Astrocyte (in vitro differentiated cells and primary cell): ENCODE measurements at regions not wholly inside any gene's neighbourhood (a gene's known extent, or its start where the extent isn't known, plus 50 kb on each side); places are given as distances from the start of the nearest gene placed in this dataset.

Experiments used
- DNase-seq: peaks from one replicate; pipeline ENCODE4 v3.0.0-alpha.2; 2010; ENCODE audit warnings: low read depth
- FAIRE-seq: peaks from 2 replicates; lab custom pipeline; 2011; peaks lifted over from hg19 to GRCh38; lab: Jason Lieb, UNC
- H2AFZ ChIP-seq: 2 replicates; pipeline ENCODE4 v1.6.0; 2012; ENCODE audit warnings: low read depth, low read length, inconsistent platforms
- H3K27ac ChIP-seq: 2 replicates; pipeline ENCODE4 v1.5.1; 2011; ENCODE audit warnings: low read depth, low read length, inconsistent platforms
- H3K27me3 ChIP-seq: 2 replicates; pipeline ENCODE4 v1.6.0; 2011; ENCODE audit warnings: low read length, inconsistent platforms; ENCODE audit not compliant: insufficient read depth
- H3K36me3 ChIP-seq: 2 replicates; pipeline ENCODE4 v1.5.1; 2011; ENCODE audit warnings: low read length, inconsistent platforms; ENCODE audit not compliant: insufficient read depth
- H3K4me1 ChIP-seq: 2 replicates; pipeline ENCODE4 v1.5.1; 2011; ENCODE audit warnings: low read length, inconsistent platforms; ENCODE audit not compliant: insufficient read depth
- H3K4me2 ChIP-seq: 2 replicates; pipeline ENCODE4 v1.6.0; 2012; ENCODE audit warnings: low read length, inconsistent platforms
- H3K4me3 ChIP-seq: 2 replicates; pipeline ENCODE4 v1.5.1; 2011; ENCODE audit warnings: low read depth, mild to moderate bottlenecking, low read length, inconsistent platforms; ENCODE audit not compliant: insufficient read depth
- H3K79me2 ChIP-seq: 2 replicates; pipeline ENCODE4 v1.6.0; 2012; ENCODE audit warnings: mild to moderate bottlenecking, low read length, inconsistent platforms; ENCODE audit not compliant: insufficient read depth
- H3K9ac ChIP-seq: 2 replicates; pipeline ENCODE4 v1.6.0; 2012; ENCODE audit warnings: mild to moderate bottlenecking, low read length, inconsistent platforms
- H3K9me3 ChIP-seq: 2 replicates; pipeline ENCODE4 v1.5.1; 2012; ENCODE audit warnings: low read depth, mild to moderate bottlenecking, low read length, inconsistent platforms; ENCODE audit not compliant: insufficient read depth
- H4K20me1 ChIP-seq: 2 replicates; pipeline ENCODE4 v1.6.0; 2012; ENCODE audit warnings: low read length, inconsistent platforms; ENCODE audit not compliant: insufficient read depth
- H3K27ac Mint-ChIP-seq: one replicate; pipeline ENCODE4 v1.8.0; 2021; ENCODE audit warnings: mild to moderate bottlenecking, mixed read lengths; ENCODE audit not compliant: unreplicated experiment
- H3K27me3 Mint-ChIP-seq: one replicate; pipeline ENCODE4 v1.8.0; 2021; ENCODE audit warnings: low read depth, mixed read lengths; ENCODE audit not compliant: unreplicated experiment
- H3K36me3 Mint-ChIP-seq: one replicate; pipeline ENCODE4 v1.8.0; 2021; ENCODE audit warnings: low read depth, mixed read lengths; ENCODE audit not compliant: unreplicated experiment
- H3K4me1 Mint-ChIP-seq: one replicate; pipeline ENCODE4 v1.8.0; 2021; ENCODE audit warnings: low read depth, mixed read lengths; ENCODE audit not compliant: unreplicated experiment
- H3K4me3 Mint-ChIP-seq: one replicate; pipeline ENCODE4 v1.8.0; 2021; ENCODE audit warnings: mild to moderate bottlenecking, moderate library complexity, mixed read lengths; ENCODE audit not compliant: unreplicated experiment
- H3K9me3 Mint-ChIP-seq: one replicate; pipeline ENCODE4 v1.8.0; 2021; ENCODE audit warnings: mild to moderate bottlenecking, mixed read lengths; ENCODE audit not compliant: unreplicated experiment
- EZH2 ChIP-seq: IDR thresholded peaks from 2 replicates; pipeline ENCODE4 v1.6.1; 2012; ENCODE audit warnings: mild to moderate bottlenecking, low read length, inconsistent platforms; ENCODE audit not compliant: insufficient read depth
- TF ChIP-seq, protein P1 (sequence below): IDR thresholded peaks from 2 replicates; pipeline ENCODE4 v1.5.1; 2011; ENCODE audit warnings: low read depth, mild to moderate bottlenecking, inconsistent platforms, low read length, moderate library complexity; ENCODE audit not compliant: insufficient read depth

GRCh38 chr5:117165068-117165467, 590.4 kb upstream of the SEMA6A start:
- Mint-ChIP-seq H3K27me3 (no peaks in the 10 kb centered on the region), H3K36me3 (no peaks in the 10 kb centered on the region), H3K27ac (no peak overlapping the region), H3K4me1 (no peaks in the 10 kb centered on the region), H3K4me3 (no peak overlapping the region), H3K9me3 (peaks cover 3% of the 10 kb centered on the region)
- H3K4me1 ChIP-seq, result no peaks in the 10 kb centered on the region
- no peaks in the 10 kb centered on the region for H3K9me3 ChIP-seq
- TF ChIP-seq, protein P1, sequence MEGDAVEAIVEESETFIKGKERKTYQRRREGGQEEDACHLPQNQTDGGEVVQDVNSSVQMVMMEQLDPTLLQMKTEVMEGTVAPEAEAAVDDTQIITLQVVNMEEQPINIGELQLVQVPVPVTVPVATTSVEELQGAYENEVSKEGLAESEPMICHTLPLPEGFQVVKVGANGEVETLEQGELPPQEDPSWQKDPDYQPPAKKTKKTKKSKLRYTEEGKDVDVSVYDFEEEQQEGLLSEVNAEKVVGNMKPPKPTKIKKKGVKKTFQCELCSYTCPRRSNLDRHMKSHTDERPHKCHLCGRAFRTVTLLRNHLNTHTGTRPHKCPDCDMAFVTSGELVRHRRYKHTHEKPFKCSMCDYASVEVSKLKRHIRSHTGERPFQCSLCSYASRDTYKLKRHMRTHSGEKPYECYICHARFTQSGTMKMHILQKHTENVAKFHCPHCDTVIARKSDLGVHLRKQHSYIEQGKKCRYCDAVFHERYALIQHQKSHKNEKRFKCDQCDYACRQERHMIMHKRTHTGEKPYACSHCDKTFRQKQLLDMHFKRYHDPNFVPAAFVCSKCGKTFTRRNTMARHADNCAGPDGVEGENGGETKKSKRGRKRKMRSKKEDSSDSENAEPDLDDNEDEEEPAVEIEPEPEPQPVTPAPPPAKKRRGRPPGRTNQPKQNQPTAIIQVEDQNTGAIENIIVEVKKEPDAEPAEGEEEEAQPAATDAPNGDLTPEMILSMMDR, result no peak
- no peak for TF ChIP-seq EZH2
- H3K4me3 ChIP-seq, result no peak overlapping the region
- no peaks in the 10 kb centered on the region for H3K79me2 ChIP-seq
- no peak overlapping the region for H2AFZ ChIP-seq
- H3K27me3 ChIP-seq, result no peaks in the 10 kb centered on the region
- no peak overlapping the region for H3K27ac ChIP-seq
- no peak overlapping the region for H3K9ac ChIP-seq
- no peaks in the 10 kb centered on the region for H3K36me3 ChIP-seq
- no peak overlapping the region for H3K4me2 ChIP-seq
- DNase-seq (no peak), FAIRE-seq (no peak)
- H4K20me1 ChIP-seq, result no peaks in the 10 kb centered on the region

- no peak for FAIRE-seq
- no peak overlapping the region for H3K4me3 ChIP-seq
- H3K4me2 ChIP-seq, result no peak overlapping the region
- Mint-ChIP-seq H3K36me3 (no peaks in the 10 kb centered on the region), H3K27me3 (no peaks in the 10 kb centered on the region), H3K4me1 (no peaks in the 10 kb centered on the region), H3K27ac (no peak overlapping the region), H3K9me3 (no peaks in the 10 kb centered on the region), H3K4me3 (no peak overlapping the region)
- H3K9me3 ChIP-seq, result no peaks in the 10 kb centered on the region
- H3K36me3 ChIP-seq, result no peaks in the 10 kb centered on the region
- no peaks in the 10 kb centered on the region for H3K79me2 ChIP-seq
- no peak overlapping the region for H3K27ac ChIP-seq
- TF ChIP-seq EZH2, result no peak
- TF ChIP-seq, protein P1, result no peak
- H3K4me1 ChIP-seq, result no peaks in the 10 kb centered on the region
- H3K27me3 ChIP-seq, result no peaks in the 10 kb centered on the region
- no peak overlapping the region for H3K9ac ChIP-seq
- DNase-seq, result no peak
- H2AFZ ChIP-seq, result no peak overlapping the region
- no peaks in the 10 kb centered on the region for H4K20me1 ChIP-seq
Observed at GRCh38 chr5:117161718-117162335, 587.2 kb upstream of the SEMA6A start.

DNA sequence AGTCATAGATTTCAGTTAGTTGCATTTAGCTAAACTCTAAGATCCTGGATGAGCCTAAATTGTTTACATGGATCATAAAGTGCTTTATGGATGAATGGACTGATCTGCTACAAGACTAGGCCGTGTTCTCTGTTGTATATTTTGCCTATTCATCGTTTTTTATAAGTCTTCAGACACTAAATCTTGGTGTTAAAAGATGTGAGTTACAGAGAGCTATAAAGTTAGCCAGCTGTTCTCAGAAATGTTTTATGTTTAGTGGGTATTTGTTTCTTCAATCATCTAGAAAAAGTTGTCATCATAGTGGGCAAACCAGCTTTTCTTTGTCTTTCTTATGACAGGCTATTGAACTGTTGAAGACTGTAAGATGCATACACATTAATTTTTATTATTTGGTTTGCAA, 585.8 kb upstream of the SEMA6A start:
- no peaks in the 10 kb centered on the region for H3K27me3 ChIP-seq
- Mint-ChIP-seq H3K36me3 (no peaks in the 10 kb centered on the region), H3K27me3 (no peaks in the 10 kb centered on the region), H3K27ac (no peak overlapping the region), H3K9me3 (no peaks in the 10 kb centered on the region), H3K4me1 (no peaks in the 10 kb centered on the region), H3K4me3 (no peak overlapping the region)
- no peak overlapping the region for H3K4me2 ChIP-seq
- H3K9me3 ChIP-seq, result no peaks in the 10 kb centered on the region
- DNase-seq (no peak), FAIRE-seq (no peak)
- no peaks in the 10 kb centered on the region for H3K4me1 ChIP-seq
- H3K79me2 ChIP-seq, result no peaks in the 10 kb centered on the region
- no peak overlapping the region for H3K9ac ChIP-seq
- H4K20me1 ChIP-seq, result no peaks in the 10 kb centered on the region
- no peak overlapping the region for H2AFZ ChIP-seq
- TF ChIP-seq EZH2, result no peak
- TF ChIP-seq, protein P1, result no peak
- H3K27ac ChIP-seq, result no peak overlapping the region
- H3K36me3 ChIP-seq, result no peaks in the 10 kb centered on the region
- no peak overlapping the region for H3K4me3 ChIP-seq
